ENCODE measurements at regions not wholly inside any gene's neighbourhood (a gene's known extent, or its start where the extent isn't known, plus 50 kb on each side); places are given as distances from the start of the nearest gene placed in this dataset.

GRCh38 chrY:13168257-13168656 is 263.6 kb downstream of the DDX3Y start:
- TF ChIP-seq, protein P1, sequence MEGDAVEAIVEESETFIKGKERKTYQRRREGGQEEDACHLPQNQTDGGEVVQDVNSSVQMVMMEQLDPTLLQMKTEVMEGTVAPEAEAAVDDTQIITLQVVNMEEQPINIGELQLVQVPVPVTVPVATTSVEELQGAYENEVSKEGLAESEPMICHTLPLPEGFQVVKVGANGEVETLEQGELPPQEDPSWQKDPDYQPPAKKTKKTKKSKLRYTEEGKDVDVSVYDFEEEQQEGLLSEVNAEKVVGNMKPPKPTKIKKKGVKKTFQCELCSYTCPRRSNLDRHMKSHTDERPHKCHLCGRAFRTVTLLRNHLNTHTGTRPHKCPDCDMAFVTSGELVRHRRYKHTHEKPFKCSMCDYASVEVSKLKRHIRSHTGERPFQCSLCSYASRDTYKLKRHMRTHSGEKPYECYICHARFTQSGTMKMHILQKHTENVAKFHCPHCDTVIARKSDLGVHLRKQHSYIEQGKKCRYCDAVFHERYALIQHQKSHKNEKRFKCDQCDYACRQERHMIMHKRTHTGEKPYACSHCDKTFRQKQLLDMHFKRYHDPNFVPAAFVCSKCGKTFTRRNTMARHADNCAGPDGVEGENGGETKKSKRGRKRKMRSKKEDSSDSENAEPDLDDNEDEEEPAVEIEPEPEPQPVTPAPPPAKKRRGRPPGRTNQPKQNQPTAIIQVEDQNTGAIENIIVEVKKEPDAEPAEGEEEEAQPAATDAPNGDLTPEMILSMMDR (IDR thresholded peaks at IDR 0.05): no peak
- TF ChIP-seq POLR2A (IDR thresholded peaks at IDR 0.05): no peak

Data from esophagus squamous epithelium (tissue), 4 donors.